SK-MEL-5 (cell line): ENCODE measurements at regions not wholly inside any gene's neighbourhood (a gene's known extent, or its start where the extent isn't known, plus 50 kb on each side); places are given as distances from the start of the nearest gene placed in this dataset.
A peak's percentile ranks its signal among the peaks of the same experiment; 100 is the strongest.

Experiments
- DNase-seq: peaks from one replicate; pipeline ENCODE4 v3.0.0-alpha.2; 2016; ENCODE audit warnings: low read depth, low spot score
- in situ Hi-C: cut with HindIII; loops from 2 replicates; pipeline ENCODE4 v1.10.0; 2016; ENCODE audit warnings: low sequenced_read_pairs, high pct_unique_total_duplicates, low pct_unique_long_range_greater_than_20kb

GRCh38 chr17:79315358-79316105 is 240.9 kb downstream of the ENGASE start:
- no peak for DNase-seq
- in situ Hi-C loops = no loop called here

GRCh38 chr17:79314617-79315357 is 240.2 kb downstream of the ENGASE start:
- DNase-seq = no peak
- in situ Hi-C loops = no loop called here

- in situ Hi-C loops = no loop called here
- DNase-seq = no peak
These were observed 236.7 kb downstream of the ENGASE start for GRCh38 chr17:79311373-79311772.

- in situ Hi-C loops = no loop called here
- DNase-seq = no peak
These were observed 232.0 kb downstream of the ENGASE start for GRCh38 chr17:79306424-79307318.

GRCh38 chr17:79305768-79306423 is 231.3 kb downstream of the ENGASE start:
- DNase-seq = peak; percentile 26
- in situ Hi-C loops = no loop called here

- in situ Hi-C loops = no loop called here
- no peak for DNase-seq
These were observed 230.7 kb downstream of the ENGASE start for GRCh38 chr17:79305376-79305767.

- in situ Hi-C loops = no loop called here
- no peak for DNase-seq
These were observed 230.3 kb downstream of the ENGASE start for GRCh38 chr17:79304884-79305283.

- no peak for DNase-seq
- in situ Hi-C loops = no loop called here
These were observed 229.1 kb downstream of the ENGASE start for GRCh38 chr17:79303641-79304205.

GRCh38 chr17:79301469-79301868 is 226.8 kb downstream of the ENGASE start:
- no peak for DNase-seq
- in situ Hi-C loops = no loop called here

- no peak for DNase-seq
- in situ Hi-C loops = no loop called here
These were observed 224.7 kb downstream of the ENGASE start for GRCh38 chr17:79299349-79299748.

- no peak for DNase-seq
- in situ Hi-C loops = no loop called here
These were observed 224.2 kb downstream of the ENGASE start for GRCh38 chr17:79298799-79299198.

GRCh38 chr17:79296243-79296642 is 221.6 kb downstream of the ENGASE start:
- no peak for DNase-seq
- in situ Hi-C loops = no loop called here

- DNase-seq = no peak
- in situ Hi-C loops = no loop called here
These were observed 220.7 kb downstream of the ENGASE start for GRCh38 chr17:79295307-79295706.

- peak; percentile 67 for DNase-seq
- in situ Hi-C loops = no loop called here
These were observed 219.9 kb downstream of the ENGASE start for GRCh38 chr17:79294459-79295071.

- DNase-seq = no peak
- in situ Hi-C loops = no loop called here
These were observed 217.9 kb downstream of the ENGASE start for GRCh38 chr17:79292501-79292900.

- no peak for DNase-seq
- in situ Hi-C loops = no loop called here
These were observed 216.8 kb downstream of the ENGASE start for GRCh38 chr17:79291391-79291790.

- in situ Hi-C loops = no loop called here
- DNase-seq = no peak
These were observed 216.1 kb downstream of the ENGASE start for GRCh38 chr17:79290726-79291125.
